GM21515 (cell line): ENCODE measurements at regions not wholly inside any gene's neighbourhood (a gene's known extent, or its start where the extent isn't known, plus 50 kb on each side); places are given as distances from the start of the nearest gene placed in this dataset.
"Not testable (repeated sequence)": the region's sequence is repeated elsewhere in the genome, so short reads cannot be mapped to it uniquely, and the experiment has no call there.

ENCODE experiments used
- ATAC-seq: cut with Tn5 transposase; IDR thresholded peaks from one replicate; pipeline ENCODE4 v1.9.1; 2021; ENCODE audit not compliant: unreplicated experiment

DNA sequence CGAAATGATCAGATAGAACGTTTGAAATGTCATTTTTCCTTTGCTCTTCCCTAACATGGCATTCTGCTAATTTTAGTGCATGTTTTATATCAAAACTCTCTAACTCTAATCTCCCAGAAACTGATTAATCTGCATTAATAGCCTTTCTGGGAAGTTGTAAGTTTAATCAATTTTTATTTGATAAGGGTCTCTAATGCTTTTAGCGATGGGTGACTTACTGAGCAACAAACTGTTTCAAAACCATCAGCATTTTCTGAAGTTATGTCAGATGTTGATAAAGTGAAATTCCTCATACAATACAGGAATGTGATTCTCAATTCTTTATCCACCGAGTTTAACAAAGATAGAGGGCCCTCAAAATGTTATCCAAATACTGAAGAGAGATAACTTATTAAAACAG is 431.6 kb upstream of the CXADR start:
- no peak for ATAC-seq

DNA sequence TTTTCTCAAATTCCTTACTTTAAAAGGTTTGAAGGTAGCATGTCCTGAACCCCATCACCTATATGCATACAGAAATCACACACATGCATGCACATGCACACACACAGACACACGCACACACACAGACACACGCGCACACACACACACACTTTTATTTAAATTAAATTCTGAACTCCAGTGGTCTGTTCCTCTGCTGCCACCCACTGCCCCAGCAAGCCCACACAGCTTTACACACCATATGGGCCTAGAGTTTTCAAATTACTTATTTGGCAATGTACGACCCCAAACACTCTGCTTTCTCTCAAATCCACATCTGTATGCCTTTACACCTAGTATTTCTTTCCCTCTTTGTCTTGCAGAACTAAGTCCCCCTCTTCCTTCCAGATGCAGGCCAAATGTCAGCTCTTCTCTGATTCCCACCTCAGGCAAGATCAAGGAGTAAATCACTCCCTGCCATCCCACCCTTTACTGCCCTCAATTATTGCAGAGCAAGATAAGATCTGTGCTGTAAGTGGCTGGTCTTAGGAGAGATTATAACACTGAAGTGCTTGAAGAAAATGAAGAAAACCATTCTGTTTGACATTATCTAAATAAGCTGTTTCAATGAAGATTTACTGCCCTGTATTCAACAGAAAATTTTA is 429.9 kb upstream of the CXADR start:
- ATAC-seq, result no peak

GRCh38 chr21:17085707-17086106 is 427.1 kb upstream of the CXADR start:
- no peak for ATAC-seq

- no peak for ATAC-seq
Measured at GRCh38 chr21:17088500-17088899, 424.3 kb upstream of the CXADR start.

DNA sequence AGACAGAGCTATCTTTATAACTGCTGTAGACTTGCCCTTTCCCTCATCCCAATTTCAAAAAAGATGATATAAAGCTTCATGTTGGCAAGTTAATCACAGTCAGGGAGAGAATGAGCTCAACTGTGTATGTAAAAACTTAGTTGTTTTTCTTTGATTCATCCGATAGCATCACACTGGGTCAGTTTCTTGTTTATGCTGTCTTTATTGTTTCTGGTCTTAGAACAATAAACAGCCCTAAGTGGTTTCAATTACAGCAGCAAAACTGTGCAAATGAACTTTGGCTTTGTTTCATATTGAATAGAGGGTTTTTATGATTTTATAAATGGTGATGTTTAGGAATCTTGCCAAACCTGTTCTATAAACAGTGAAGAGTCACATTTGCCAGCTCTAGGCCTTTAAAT is 423.8 kb upstream of the CXADR start:
- ATAC-seq, result no peak

GRCh38 chr21:17101696-17102095 is 411.1 kb upstream of the CXADR start:
- ATAC-seq, result no peak

DNA sequence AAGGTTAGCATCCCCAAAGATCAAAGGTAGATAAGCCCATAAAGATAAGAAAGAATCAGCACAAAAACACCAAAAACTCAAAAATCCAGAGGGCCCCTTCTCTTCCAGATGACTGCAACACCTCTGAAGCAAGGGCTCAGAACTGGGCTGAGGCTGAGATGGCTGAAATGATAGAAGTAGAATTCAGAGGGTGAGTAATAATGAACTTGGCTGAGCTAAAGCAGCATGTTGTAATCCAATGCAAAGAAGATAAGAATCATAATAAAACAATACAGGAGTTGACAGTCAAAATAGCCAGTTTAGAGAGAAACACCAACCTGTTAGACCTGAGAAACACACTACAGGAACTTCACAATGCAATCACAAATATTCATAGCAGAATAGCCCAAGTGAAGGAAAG is 406.9 kb upstream of the CXADR start:
- no peak for ATAC-seq

GRCh38 chr21:17114045-17114444 is 398.8 kb upstream of the CXADR start:
- no peak for ATAC-seq

- ATAC-seq, result no peak
Measured at GRCh38 chr21:17118638-17119384, 394.0 kb upstream of the CXADR start.

- ATAC-seq, result no peak
Measured at GRCh38 chr21:17119466-17120297, 393.2 kb upstream of the CXADR start.

- not testable (repeated sequence) for ATAC-seq
Measured at GRCh38 chr21:17127395-17127794, 385.4 kb upstream of the CXADR start.

DNA sequence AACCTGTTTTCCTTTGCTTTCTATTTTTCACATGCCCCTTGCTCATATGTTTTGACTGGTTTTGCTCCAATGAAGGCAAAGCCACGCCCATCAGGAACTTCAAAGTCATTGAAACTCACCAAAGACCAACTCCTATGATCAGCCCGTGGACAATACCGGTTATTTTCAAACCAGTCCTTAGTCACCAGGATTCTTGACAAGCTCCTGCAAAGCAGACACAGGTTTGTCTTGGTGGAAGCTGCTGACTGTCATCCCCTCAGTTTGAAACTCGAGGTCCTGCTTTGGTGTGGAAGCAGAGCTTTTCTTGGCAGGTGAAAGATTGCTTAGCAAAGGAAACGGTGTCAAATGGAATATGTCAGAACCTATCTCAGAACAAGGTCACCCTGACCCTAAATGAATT is 384.7 kb upstream of the CXADR start:
- ATAC-seq, result no peak

DNA sequence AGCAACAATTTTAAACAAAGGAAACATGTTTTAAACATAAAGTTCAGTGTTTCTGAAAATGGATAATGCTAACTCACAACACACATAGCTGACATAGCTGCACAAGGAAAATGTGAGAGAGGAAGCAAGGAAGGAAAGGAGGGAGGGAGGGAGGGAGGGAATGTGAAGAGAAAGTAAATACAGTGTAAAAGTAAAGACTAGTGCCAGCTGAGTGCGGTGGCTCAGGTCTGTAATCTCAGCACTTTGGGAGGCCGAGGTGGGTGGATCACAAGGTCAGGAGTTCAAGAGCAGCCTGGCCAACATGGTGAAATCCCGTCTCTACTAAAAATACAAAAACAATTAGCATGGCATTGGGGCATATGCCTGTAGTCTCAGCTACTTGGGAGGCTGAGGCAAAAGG is 373.7 kb upstream of the CXADR start:
- not testable (repeated sequence) for ATAC-seq

DNA sequence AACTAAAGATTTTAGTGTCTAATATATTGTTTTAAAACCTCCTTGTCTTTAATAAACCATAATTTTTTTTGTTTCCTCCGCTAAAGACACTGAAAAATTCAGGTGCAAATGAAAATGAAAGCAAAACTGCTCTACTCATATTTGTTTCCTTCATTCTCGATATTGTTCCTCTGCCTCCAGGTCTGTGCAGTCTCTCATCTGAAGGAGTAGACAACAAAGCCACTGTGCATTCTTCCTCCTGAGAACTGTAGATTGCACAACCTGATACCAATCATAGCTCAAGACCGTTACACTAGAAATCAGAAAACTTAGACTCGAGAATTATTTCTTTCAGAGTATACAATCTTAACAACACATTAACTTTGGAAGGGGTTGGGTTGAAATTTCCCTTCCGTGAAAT is 373.1 kb upstream of the CXADR start:
- ATAC-seq, result no peak

DNA sequence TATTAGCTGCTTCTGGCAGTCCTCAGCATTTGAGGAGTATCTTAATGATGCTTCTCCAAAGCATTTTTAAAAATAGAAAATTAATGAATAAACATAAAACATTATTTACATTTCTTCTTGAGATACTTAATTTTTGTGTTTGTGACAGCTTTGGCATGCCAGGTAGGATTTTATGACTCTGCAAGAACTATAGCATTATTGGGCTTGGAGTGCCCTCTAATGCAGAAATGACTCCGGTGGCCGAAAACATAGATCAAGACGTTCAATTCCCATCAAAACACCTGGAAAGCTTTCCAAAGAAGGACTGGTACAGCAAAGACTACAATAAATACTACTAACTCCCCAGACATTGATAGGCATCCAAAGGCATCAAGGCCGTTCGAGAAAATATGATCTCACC is 366.4 kb upstream of the CXADR start:
- no peak for ATAC-seq

- ATAC-seq, result no peak
Measured at GRCh38 chr21:17159697-17160096, 353.1 kb upstream of the CXADR start.

DNA sequence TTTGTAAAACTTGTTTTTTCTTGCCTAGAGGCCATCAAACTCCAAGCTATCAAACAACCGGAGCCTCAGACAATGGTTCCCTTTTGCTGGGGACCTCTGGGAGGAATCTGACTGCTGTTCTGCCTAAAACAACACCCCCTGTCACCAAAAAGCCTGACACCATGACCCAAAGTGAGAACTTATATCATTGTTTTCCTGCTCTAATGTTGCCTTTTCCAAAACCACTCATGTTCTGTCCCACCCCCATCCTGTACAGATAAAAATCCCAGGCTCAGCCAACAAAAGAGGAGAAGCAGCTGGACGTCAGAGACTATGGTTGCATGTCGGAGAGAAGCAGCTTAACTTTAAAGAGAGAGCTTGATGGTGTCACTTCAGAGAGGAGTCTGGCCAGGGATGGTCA is 327.2 kb upstream of the CXADR start:
- no peak for ATAC-seq

- ATAC-seq, result no peak
Measured at GRCh38 chr21:17189963-17190362, 322.9 kb upstream of the CXADR start.

- no peak for ATAC-seq
Measured at GRCh38 chr21:17191346-17191993, 321.4 kb upstream of the CXADR start.

DNA sequence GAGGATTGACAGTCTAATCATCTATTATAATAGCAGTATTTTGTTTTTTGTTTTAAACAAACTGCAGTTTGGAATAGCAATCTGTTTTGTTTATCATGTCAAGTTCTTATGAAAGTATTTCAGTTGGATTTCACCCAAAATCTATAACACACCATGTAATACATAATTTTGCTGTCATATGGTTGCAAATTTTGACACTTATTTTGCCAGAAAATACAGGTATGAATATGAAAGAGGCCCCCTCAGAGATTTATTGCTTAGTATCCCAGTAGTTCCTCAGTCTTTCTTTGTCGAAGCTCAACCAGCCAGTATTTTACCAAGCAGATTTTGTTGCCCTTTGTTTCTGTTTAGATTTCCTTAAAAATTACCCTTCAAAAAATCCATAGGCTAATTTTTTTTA is 317.5 kb upstream of the CXADR start:
- no peak for ATAC-seq

GRCh38 chr21:17195976-17196375 is 316.9 kb upstream of the CXADR start:
- ATAC-seq, result no peak
